Heart right ventricle (tissue), 16 donors: ENCODE measurements at regions not wholly inside any gene's neighbourhood (a gene's known extent, or its start where the extent isn't known, plus 50 kb on each side); places are given as distances from the start of the nearest gene placed in this dataset.

ENCODE experiments used
- ATAC-seq, 8 donors: fragments of 200-7000 bp; cut with Tn5 transposase; one replicate each; pipeline ENCODE4 v1.9.1; 2020; ENCODE audit warnings: mild to moderate bottlenecking in 8 of 8, moderate library complexity in 8 of 8, moderate number of reproducible peaks in 1 of 8
- DNase-seq, 2 donors: peaks; one replicate each; pipeline ENCODE4 v3.0.0-alpha.2; 2020
- H3K27ac ChIP-seq, 10 donors: fragments of 200-600 bp; sonication (generic) in 2 of 10; one replicate each; pipeline versions ENCODE4 v1.5.0 to v1.8.0; 2020 to 2022; ENCODE audit warnings: mild to moderate bottlenecking in 3 of 10
- H3K27me3 ChIP-seq, 7 donors: fragments of 200-600 bp; one replicate each; pipeline ENCODE4 v1.8.0; 2021 to 2022; ENCODE audit warnings: mild to moderate bottlenecking in 2 of 7
- H3K36me3 ChIP-seq, 9 donors: fragments of 200-600 bp; sonication (generic) in 1 of 9; one replicate each; pipeline versions ENCODE4 v1.5.0 to v1.8.0; 2020 to 2022; ENCODE audit warnings: mild to moderate bottlenecking in 2 of 9
- H3K4me1 ChIP-seq, 9 donors: fragments of 200-600 bp; sonication (generic) in 1 of 9; one replicate each; pipeline versions ENCODE4 v1.5.0 to v1.8.0; 2020 to 2022; ENCODE audit warnings: mild to moderate bottlenecking in 4 of 9
- H3K4me3 ChIP-seq, 10 donors: fragments of 200-600 bp; sonication (generic) in 2 of 10; one replicate each; pipeline versions ENCODE4 v1.5.0 to v1.8.0; 2020 to 2022; ENCODE audit warnings: mild to moderate bottlenecking in 7 of 10, moderate library complexity in 2 of 10
- H3K9me3 ChIP-seq, 11 donors: fragments of 200-600 bp in 10 of 11; sonication (generic) in 2 of 11; one replicate each; pipeline versions ENCODE4 v1.5.0 to v1.8.0; 2013 to 2022; ENCODE audit warnings: mild to moderate bottlenecking in 2 of 11, control low read depth in 1 of 11, moderate library complexity in 1 of 11
- CTCF ChIP-seq, 9 donors: fragments of 200-600 bp; sonication (generic) in 2 of 9; IDR thresholded peaks; one replicate each; pipeline versions ENCODE4 v1.5.0 to v1.8.0; 2021 to 2022; ENCODE audit warnings: antibody characterized with exemption in 9 of 9, mild to moderate bottlenecking in 5 of 9, moderate library complexity in 1 of 9
- WGBS, 2 donors: extraction: QIAGEN DNeasy Blood & Tissue Kit; methylation state at CpG; one replicate each; pipeline ENCODE4 v1.1.7; 2013; ENCODE audit warnings: inconsistent platforms in 1 of 2; 5-methylcytosine and 5-hydroxymethylcytosine counted together
- intact Hi-C, 10 donors: fragments of 100-400 bp; cut with DNase I; formaldehyde crosslinking; loops; one replicate each; pipeline versions ENCODE4 v1.11.1 to v1.14.2; 2022
- donor health status: Arrhythmogenic right ventricular cardiomyopathy.
- donor health status: ischemic (EF 13 %, LVEDD 7.1; RV severe dilation, severe dysfunction).
- donor health status: healthy with polysubstance abuse.
- donor health status: DM: no; HTN: yes; CAD: no.
- donor health status: DM: no; HTN: no; CAD: no.
- donor health status: ischemic (EF 25% LVEDD 6.9; RV normal size, moderate dysfunction).
- donor health status: ischemic (EF 25% LVEDD 5.7; RV mildly dilated, moderate dysfunction).
- donor health status: healthy.
- donor health status: DM: yes; HTN: yes; CAD: no.
- donor health status: Ischemic cardiomyopathy.
- donor health status: ischemic (EF 35%, LVEDD 5.7; RV mildly dilated, moderate dysfunction).
- donor health status: nonischemic (EF 11% LVEDD 7.7; RV severe dilation, severe dysfunction).
- donor health status: DM: yes; HTN: yes; CAD: no.
- donor health status: PGD.
- donor health status: ischemic (EF 29% LVEDD 5.4; RV normal size, mild dysfunction).
- donor health status: nonischemic (EF 23%, LVEDD 6.1; RV moderate dilation, normal function).

GRCh38 chr12:14238221-14238792 lies 127.2 kb upstream of the ATF7IP start:
- Histone ChIP-seq H3K27ac (no peak overlapping the region), H3K27me3 (no peaks in the 10 kb centered on the region), H3K4me3 (no peak overlapping the region), H3K4me1 (peaks cover 0 to 19% (median 6%) of the 10 kb centered on the region in 9 donors), H3K36me3 (no peaks in the 10 kb centered on the region), H3K9me3 (peaks cover 0 to 20% (median 13%) of the 10 kb centered on the region in 11 donors)
- ATAC-seq (peak in 6 of 8 donors; percentile 47 to 80 (median 74)), DNase-seq (no peak)
- intact Hi-C loops = loop anchor here in 8 of 10 donors (2.0 to 10.0 kb wide), 11 partner anchors 129 to 478 kb away; partner anchors contain the start of gene ATF7IP (in 2 of the 8)
- 45 to 48% methylated on average over 8 of the region's 8 CpGs for WGBS, 2 donors
- TF ChIP-seq CTCF (IDR thresholded peaks at IDR 0.05) = peak; percentile 21 to 87 (median 77)

GRCh38 chr12:14239350-14239934 lies 126.0 kb upstream of the ATF7IP start:
- peak overlapping the region in 5 of 10 donors; percentile 5 to 74 (median 40) for H3K27ac ChIP-seq
- 36 to 42% methylated on average over 13 of the region's 13 CpGs for WGBS, 2 donors

GRCh38 chr12:14239935-14240872 lies 125.3 kb upstream of the ATF7IP start:
- H3K9me3 ChIP-seq = peaks cover 0 to 34% (median 18%) of the 10 kb centered on the region in 11 donors
- no peak for DNase-seq
- H3K4me1 ChIP-seq = peaks cover 0 to 28% (median 6%) of the 10 kb centered on the region in 9 donors

More at GRCh38 chr12:14239350-14239934, 126.0 kb upstream of the ATF7IP start:
- Histone ChIP-seq H3K4me1 (peaks cover 0 to 21% (median 6%) of the 10 kb centered on the region in 9 donors), H3K4me3 (peak overlapping the region in 4 of 10 donors; percentile 5 to 40 (median 6)), H3K9me3 (peaks cover 0 to 31% (median 18%) of the 10 kb centered on the region in 11 donors), H3K36me3 (no peaks in the 10 kb centered on the region), H3K27me3 (no peaks in the 10 kb centered on the region)
- TF ChIP-seq CTCF (IDR thresholded peaks at IDR 0.05) = peak in 2 of 9 donors; percentile 23 to 24
- intact Hi-C loops = loop anchor here in 8 of 10 donors (2.0 to 10.0 kb wide), 11 partner anchors 128 to 477 kb away; partner anchors contain the start of gene ATF7IP (in 2 of the 8)
- ATAC-seq (peak; percentile 69 to 98 (median 86)), DNase-seq (peak in 1 of 2 donors; percentile 14)

More at GRCh38 chr12:14239935-14240872, 125.3 kb upstream of the ATF7IP start:
- intact Hi-C loops = loop anchor here in 9 of 10 donors (2.0 to 10.0 kb wide), 12 partner anchors 127 to 477 kb away; partner anchors contain the start of gene ATF7IP (in 2 of the 9)
- H3K36me3 ChIP-seq = no peaks in the 10 kb centered on the region
- H3K27me3 ChIP-seq = no peaks in the 10 kb centered on the region
- peak overlapping the region in 5 of 10 donors; percentile 5 to 74 (median 40) for H3K27ac ChIP-seq
- peak overlapping the region in 4 of 10 donors; percentile 5 to 40 (median 6) for H3K4me3 ChIP-seq
- TF ChIP-seq CTCF (IDR thresholded peaks at IDR 0.05) = no peak
- ATAC-seq = peak in 1 of 8 donors; percentile 29
- WGBS, 2 donors = 57 to 64% methylated on average over 11 of the region's 11 CpGs
